GM23338 (cell line): ENCODE measurements at regions not wholly inside any gene's neighbourhood (a gene's known extent, or its start where the extent isn't known, plus 50 kb on each side); places are given as distances from the start of the nearest gene placed in this dataset.

Source experiments
- EZH2 ChIP-seq: fragments of 200-600 bp; sonication (generic); IDR thresholded peaks from one replicate; pipeline ENCODE4 v1.8.0; 2017; ENCODE audit warnings: antibody characterized with exemption, mild to moderate bottlenecking, low read depth; ENCODE audit not compliant: unreplicated experiment
- TF ChIP-seq, protein P1 (sequence below), 2 experiments: fragments of 200-600 bp in 1 of 2; sonication (generic) in 1 of 2; conservative IDR thresholded peaks; 2 replicates each; pipeline versions ENCODE4 v1.5.1 to v1.6.1; 2016 to 2017; ENCODE audit warnings: antibody characterized with exemption in 2 of 2, low read depth in 2 of 2, mild to moderate bottlenecking in 2 of 2, moderate library complexity in 1 of 2

DNA sequence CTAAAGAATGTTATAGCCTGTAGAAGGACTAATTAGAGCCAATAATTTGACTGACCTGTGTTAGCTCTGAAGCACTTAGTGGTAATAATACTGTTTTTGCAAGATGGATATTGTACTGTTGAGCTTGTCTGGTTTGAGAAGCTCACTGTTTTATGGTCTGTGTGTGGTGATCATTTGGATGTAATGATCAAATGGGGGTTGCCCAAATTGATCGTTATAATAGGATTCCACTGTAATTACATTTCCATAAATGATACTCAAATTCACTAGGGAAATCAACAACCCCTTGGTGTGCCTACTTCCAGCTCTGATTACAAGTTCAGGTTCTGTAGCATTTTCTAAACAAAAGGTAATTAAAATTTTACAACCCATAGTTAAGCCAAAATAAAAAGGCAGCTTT lies 971.4 kb downstream of the TTLL7 start:
- no peak for TF ChIP-seq EZH2
- TF ChIP-seq, protein P1, sequence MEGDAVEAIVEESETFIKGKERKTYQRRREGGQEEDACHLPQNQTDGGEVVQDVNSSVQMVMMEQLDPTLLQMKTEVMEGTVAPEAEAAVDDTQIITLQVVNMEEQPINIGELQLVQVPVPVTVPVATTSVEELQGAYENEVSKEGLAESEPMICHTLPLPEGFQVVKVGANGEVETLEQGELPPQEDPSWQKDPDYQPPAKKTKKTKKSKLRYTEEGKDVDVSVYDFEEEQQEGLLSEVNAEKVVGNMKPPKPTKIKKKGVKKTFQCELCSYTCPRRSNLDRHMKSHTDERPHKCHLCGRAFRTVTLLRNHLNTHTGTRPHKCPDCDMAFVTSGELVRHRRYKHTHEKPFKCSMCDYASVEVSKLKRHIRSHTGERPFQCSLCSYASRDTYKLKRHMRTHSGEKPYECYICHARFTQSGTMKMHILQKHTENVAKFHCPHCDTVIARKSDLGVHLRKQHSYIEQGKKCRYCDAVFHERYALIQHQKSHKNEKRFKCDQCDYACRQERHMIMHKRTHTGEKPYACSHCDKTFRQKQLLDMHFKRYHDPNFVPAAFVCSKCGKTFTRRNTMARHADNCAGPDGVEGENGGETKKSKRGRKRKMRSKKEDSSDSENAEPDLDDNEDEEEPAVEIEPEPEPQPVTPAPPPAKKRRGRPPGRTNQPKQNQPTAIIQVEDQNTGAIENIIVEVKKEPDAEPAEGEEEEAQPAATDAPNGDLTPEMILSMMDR (conservative IDR thresholded peaks at IDR 0.05; ENCODE audit: low read depth in 2 of 2): no peak
